Muscle of back (tissue), 3 donors: ENCODE measurements at regions not wholly inside any gene's neighbourhood (a gene's known extent, or its start where the extent isn't known, plus 50 kb on each side); places are given as distances from the start of the nearest gene placed in this dataset.
"Not testable (repeated sequence)": the region's sequence is repeated elsewhere in the genome, so short reads cannot be mapped to it uniquely, and the experiment has no call there.

ENCODE experiments used
- DNase-seq, 3 donors: peaks; one replicate each; pipeline versions ENCODE4 v3.0.0 to v3.0.0-alpha.2; 2013

DNA sequence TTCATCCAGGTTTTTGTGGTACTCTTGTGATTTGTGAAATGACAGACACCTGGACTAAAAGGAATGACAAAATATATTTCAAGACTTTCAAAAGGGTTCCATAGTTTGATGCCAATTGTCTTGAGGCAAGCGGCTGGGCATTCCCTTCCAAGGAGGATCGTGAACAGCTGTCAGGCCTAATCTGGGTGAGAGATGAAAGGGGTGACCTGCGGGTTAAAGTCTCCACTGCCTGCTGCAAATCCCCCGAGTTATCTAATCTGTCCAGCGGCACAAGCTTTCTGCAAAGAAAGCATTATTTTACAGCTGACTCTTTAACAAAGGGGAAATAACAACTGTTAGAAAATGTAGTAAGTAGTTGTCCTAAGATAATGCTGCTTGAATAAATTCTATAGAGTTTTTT lies 128.7 kb upstream of the MB21D2 start:
- DNase-seq, result peak in 1 of 3 donors; percentile 34

DNA sequence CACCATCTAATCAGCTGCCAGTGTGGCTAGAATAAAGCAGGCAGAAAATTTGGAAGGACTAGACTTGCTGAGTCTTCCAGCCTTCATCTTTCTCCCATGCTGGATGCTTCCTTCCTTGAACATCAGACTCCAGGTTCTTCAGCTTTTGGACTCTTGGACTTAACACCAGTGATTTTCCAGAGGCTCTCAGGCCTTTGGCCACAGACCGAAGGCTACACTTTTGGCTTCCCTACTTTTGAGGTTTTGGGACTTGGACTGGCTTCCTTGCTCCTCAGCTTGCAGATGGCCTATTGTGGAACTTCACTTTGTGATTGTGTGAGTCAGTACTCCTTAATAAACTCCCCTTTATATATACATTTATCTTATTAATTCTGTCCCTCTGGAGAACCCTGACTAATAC lies 129.8 kb upstream of the MB21D2 start:
- DNase-seq, result peak; percentile 43 to 78 (median 58)

DNA sequence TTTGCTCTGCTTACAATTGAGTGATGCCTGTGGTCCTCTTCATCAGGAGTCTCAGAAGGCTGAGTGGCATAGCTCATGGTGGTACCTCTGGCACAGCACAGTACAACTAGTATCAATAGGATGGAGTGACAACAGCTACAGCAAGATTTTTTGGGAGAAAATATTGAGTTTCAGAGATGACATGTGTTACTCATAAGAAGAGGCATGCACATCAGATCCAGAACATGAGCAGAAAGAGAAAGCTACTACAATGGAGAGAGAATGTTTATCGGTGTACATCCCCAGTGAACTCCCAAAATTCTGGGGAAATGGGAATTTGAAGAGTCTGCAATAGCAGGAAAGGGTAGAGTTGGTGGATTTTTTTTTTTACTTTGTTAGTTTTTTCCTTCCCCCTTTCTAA lies 130.5 kb upstream of the MB21D2 start:
- peak in 1 of 3 donors; percentile 57 for DNase-seq

DNA sequence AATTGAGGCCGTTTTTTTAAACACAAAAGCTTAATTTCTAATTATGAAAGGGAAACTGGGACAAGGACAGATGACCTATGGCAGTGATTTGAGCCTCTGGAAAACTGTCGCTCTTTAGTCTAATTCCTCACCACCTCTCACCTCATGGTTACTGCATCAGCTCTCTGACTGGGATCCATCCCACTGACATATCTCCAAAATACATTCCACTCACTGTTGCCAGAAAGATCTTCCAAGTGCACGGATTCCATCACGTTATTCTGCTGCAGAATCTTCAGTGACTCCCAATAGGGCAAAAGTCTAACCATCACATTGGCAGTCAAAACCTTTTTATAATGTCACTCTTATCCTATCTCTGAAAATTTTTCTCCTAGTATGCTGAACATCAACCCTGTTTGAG lies 132.3 kb upstream of the MB21D2 start:
- DNase-seq, result peak in 2 of 3 donors; percentile 58 to 65

DNA sequence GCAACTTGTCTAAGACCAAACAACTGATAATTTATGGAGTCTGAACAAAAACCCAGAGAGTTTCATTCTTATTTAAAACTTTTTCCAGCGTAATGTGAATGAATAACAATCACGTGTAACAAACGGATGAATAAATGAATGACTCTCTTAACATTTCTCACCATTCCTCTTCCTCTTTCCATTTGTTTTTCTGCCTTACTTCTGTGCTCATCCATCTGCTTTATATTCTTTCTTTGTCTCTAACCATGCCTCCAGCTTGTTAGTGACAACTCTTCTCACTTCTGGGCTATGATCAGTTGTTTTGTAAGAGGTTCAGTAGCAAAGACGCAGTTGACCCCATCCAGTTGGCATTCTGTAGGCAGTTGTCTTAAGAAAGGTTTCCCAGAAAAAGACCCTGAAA lies 133.7 kb upstream of the MB21D2 start:
- no peak for DNase-seq

DNA sequence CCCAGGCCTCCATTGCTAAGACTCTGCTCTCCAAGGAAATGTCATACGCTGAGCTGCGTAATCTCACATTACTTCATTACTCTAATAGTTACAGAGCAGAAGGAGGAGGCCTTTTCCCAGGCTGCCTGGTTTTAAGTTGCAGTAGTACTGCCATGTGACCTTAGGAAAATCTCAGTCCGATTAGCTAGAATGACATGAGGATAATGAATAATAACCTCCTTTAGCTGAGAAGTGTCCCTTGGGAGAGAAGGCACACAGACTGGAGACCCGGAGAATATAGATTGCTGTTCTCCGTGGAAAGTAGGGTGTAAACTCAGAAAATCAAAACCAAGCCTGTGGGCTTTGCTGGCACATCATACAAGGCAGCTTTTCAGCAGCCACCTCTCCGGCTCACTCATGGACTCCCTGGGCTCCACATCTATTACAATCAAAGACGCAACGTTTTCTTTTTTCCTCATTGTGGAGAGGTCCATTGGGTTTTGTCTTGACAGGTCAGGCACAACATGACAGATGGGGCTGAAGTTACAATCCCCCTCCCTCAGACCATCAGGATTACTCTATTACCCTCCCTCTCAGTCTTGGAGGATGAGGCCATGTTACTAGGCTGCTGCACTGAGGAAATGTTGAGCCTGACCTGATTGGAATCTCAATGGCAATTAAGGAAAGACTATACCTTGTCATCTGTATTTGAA lies 134.8 kb upstream of the MB21D2 start:
- DNase-seq, result peak in 2 of 3 donors; percentile 40 to 67

DNA sequence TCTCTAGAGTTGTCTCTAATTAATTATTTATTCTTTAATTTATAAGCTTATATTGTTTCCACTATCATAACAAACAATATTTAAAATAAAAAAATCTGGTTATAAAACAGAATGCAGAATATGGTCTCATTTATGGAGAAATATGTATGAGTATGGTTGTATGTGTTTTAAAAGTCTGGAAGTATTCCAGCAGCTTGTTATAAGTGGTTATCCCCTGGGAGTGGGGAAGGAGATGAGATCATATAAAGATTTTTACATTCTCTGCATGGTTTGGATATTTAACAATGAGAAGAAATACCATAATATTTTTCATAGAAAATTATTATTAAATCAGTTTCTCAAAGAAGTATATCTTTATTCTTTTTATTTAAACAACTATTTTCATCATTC lies 135.4 kb upstream of the MB21D2 start:
- peak in 1 of 3 donors; percentile 56 for DNase-seq

DNA sequence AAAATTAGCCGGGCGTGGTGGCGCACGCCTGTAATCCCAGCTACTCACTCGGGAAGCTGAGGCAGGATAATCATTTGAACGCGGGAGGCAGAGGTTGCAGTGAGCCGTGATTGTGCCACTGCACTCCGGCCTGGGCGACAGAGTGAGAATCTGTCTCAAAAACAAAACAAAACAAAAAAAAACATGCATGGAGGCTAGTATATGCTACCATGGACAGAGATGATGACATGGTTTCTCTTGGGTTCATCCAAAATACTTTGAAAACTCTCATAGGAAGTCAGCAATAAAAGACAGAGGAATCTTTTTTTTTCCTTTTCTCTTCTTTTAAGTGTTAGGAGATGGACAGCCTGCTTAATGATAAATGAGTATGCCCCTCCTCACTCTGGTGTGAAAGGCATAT lies 137.7 kb upstream of the MB21D2 start:
- peak in 1 of 3 donors; percentile 10 for DNase-seq

DNA sequence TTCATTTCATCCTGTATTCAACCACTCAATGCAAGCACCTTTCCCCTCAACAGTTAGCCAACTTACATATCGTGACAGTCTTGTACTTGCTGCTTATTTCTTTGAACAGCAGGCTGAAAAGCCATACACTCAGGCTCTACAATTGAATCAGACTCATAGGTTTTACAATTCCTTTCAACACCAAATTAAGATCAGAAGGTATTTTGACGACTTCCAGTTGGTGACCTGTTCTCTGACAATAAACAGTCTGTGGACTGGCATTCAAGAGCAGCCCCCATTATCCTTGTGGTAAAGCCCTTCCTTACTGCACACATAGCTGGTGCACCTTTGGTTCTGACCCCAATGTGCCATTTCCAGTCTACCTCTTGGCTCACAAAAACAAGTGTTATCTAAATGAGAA lies 140.0 kb upstream of the MB21D2 start:
- no peak for DNase-seq

DNA sequence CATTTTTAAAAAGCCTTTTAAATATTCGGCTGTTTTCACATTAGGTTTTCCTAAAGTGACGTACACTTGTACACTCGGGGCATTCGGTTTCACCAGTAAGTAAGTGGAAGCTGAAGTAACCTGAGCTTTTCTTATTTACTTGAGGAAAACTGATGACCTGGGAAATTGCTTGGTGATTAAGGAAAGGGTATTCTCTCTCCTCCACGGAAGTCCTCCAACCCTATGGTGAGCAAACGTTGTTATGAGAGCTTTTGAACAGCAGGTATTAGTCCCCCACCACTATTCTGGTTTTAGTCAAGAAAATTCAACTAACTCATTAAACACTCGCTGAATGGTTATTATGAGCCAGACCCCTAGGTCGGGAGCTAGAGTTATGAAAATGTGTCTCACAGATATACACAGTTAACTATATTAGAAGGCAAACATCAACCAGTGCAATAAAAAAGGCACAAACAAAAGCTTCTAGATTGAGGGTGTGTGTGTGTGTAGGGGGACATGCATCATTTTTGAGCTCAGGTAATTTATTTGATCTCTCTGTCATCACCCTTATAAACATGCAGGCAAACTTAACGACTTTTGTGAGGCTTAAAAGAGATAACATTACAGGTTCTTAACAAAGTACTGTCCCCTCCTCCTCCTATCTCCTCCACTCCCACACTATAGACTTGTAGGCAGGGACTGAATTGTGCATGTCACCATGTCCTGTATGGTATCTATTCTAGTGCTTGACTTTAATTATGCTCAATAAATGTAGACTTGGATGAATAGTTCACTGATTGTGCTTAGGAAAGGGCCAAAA lies 143.3 kb upstream of the MB21D2 start:
- no peak for DNase-seq

DNA sequence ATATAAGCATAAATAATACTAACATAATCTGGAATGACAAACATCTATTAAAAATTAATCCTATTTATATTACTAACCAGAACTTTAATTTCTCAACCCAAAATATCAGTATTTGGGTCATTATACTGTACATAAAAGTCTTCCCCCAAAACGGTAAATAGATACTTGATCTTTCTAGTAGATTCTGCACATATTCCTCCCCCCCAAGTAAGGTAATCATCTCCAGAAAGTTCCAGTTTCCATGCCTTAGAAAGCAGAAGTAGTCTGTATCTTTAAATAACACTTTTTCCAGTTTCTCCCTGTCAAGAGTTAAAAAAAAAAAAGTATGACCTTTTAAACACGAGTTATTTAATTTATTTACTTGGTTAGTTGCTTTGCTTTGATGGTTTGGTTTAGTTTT lies 150.7 kb upstream of the MB21D2 start:
- DNase-seq, result no peak

DNA sequence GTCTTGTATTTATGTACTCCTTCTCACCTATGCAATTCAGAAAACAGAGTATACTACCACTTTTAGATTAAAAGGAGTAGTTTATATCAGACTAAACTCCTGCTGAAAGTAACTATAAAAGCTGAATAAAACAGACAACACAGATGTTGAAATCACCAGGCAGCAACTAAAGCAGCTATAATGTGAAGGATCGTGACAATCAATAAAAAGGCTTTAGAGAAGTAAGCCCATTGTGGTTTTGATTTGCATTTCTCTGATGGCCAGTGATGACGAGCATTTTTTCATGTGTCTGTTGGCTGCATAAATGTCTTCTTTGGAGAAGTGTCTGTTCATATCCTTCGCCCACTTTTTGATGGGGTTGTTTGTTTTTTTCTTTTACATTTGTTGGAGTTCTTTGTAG lies 152.1 kb upstream of the MB21D2 start:
- not testable (repeated sequence) for DNase-seq

DNA sequence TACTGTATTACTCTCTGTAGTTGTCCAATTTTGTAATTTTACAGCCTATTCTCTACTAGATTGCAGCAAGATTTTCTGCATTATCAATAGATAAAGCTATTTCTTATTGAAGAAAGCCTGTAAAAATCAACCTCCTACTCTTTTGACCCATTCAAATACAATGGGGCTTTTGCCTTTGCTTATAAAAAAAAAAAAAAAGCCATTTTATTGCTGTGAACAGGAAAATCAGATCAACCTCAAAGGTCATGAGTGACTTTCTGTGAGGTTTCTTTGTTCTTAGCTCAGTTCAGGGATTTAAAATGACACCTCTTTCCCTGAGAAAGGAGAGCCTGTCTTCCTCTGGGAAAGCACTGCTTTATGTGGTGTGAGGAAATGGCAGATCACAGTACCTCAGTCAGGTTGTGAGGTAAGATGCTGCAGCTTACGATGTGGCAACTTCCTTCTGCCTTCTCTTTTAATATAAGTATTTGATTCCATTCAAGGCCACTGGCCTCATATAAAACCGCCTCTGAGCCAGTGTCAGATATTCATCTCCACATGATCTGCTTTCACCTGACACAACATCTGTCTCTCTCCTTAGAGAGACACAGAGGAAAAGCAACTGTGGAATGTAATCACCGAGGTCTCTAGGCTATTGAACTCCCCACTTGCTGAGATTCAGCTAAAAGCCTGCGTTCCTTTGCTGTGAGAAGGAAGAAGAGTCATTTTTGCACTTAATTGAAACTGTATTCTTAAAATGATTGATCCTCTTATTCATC lies 161.5 kb upstream of the MB21D2 start:
- DNase-seq, result no peak

DNA sequence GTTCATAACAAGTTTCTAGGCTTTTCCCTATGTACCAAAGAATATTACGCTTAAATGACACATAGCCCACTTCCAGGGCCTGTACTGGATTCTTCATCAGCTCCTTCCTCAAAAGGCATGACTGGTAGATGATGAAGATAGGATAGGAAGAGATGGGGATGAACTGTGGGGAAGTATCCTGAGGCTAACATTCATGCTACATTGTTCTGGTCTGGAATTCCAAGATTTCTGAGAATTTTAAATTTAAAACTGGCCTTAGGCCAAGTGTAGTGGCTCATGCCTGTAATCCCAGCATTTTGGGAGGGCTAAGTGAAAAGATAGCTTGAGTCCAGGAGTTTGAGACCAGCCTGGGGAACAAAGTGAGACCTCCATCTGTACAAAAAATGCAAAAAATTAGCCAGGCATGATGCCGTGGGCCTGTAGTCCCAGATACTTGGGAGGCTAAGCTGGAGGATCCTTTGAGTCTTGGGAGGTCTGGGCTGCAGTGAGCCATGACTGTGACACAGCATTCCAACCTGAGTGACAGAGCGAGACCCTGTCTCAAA lies 160.1 kb upstream of the PLAAT1 start:
- DNase-seq, result no peak

DNA sequence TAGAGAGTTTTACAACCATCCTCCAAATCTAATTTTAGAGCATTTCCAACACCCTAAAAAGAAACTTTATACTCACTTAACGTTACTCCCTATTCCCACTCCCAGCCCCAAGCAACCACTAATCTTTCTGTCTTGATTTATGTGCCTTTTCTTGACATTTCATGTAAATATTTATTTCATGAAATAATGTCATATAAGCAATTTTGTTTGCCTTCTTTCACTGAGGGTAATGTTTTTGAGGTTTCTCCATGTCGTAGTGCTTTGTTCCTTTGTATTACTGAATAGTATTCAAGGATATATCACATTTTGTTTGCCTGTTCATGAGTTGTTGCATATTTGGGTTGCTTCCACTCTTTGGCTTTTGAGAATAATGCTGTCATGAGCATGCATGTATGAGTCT lies 155.4 kb upstream of the PLAAT1 start:
- DNase-seq, result no peak

DNA sequence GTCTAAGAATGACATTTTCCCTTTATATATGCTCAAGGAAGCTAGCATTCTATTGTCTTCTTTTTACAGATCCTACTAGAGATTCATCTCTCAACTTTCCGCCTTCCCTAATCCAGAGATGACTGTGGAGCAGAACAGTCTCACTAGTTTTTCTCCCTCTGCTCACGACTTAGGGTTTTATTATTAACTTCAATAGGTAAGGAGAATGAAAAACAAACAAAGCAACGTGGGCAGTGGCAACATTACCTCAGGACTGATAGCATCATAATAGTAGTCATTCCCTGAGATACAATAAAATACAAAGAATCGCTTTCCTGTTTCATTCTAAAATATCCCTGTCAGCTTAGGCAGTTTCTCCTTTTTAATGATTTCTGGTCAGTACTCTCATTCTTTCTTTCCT lies 154.3 kb upstream of the PLAAT1 start:
- DNase-seq, result no peak

DNA sequence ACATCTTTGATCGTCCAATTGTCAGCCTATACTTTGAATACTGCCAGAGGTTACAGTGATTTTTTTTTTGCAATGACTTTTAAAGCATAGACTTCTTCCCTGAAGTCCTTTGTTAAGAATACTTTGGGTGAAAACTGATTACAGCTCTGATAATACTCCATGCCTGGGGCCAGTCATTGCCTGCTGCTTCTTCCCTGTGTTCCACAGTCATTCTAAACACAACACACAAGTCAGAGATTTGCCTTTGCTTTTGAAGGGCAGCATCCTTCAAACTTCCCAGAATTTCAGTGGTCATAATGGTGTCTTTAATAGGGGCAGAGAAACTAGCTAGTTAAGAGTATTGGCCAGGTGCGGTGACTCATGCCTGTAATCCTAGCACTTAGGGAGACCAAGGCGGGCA lies 153.7 kb upstream of the PLAAT1 start:
- no peak for DNase-seq

DNA sequence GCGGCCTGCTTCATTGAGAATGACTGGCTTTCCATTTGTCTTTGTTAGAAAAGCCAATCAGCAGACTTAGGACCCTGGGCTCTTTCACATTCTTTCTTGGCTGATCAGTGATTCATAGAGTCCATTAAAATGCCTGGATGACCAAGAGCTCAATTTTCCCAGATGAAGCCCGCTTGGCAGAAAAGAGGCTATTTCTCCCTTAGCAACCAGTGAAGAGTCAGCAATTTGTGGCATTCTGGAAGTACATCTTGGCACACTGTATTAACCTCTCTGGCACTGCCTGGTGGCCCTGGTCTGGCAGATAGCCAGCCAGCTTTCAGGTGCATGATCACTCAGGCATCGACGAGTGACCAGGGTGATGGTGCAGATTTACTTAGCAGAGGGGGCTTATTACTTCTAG lies 145.7 kb upstream of the PLAAT1 start:
- DNase-seq, result no peak

DNA sequence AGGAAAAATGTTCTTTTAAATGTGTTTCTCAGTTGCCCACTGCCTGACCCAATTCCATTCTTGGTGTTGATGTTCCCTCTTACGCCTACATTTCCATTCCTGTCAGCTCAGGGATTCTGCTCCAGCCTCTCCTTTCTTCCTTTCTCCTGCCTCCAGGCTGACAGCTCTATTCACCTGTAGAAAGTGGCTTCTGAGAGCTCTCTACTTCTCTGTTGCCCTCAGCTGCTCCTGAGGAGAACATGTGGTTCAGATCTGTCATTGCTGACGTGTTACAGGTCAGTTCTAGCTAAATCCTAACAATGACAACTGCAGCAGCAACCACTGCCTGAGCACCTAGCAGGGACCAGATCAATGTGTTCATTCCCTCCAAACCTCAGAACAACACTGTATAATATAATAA lies 144.9 kb upstream of the PLAAT1 start:
- no peak for DNase-seq

DNA sequence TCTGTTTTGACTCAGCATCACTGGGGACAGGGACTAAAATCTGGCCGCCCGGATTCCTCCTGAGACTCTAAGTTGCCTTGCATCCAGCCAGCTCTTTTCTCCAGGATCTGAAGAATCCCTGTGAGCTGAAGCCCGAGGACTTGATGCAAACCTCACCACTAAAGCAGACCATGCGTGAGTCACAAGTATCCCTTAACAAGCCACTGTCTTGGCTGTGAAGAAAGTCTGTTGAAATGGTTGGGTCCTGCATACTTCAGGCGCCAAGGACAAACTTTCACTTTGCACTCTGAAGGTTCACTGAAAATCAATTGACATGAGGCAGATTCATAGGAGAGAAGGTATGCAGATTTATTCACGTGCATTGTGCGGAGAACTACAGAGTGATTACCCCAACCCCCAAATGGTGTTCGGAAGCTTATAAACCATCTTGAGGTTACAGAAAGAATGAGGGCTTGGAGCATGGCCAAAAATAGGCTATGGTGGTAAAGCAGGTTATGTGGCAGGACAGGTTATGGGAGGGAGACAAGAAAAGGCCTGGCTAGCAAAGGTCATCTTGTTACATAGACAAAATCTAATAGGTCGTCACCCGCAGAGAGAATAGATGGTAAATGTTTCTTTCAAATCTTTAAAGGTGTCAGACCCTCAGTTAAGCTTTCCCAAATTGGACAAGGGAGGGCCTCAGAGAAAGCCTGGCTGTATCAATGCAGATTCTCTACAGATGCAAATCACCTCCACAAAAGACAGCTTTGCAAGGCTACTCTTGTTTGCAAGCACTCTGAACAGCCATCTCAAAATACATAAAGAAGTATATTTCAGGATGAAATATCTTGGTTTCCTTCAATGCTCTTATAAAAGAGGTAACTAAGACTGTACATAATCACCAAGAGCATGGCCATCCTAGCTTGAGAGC lies 126.3 kb upstream of the PLAAT1 start:
- no peak for DNase-seq

DNA sequence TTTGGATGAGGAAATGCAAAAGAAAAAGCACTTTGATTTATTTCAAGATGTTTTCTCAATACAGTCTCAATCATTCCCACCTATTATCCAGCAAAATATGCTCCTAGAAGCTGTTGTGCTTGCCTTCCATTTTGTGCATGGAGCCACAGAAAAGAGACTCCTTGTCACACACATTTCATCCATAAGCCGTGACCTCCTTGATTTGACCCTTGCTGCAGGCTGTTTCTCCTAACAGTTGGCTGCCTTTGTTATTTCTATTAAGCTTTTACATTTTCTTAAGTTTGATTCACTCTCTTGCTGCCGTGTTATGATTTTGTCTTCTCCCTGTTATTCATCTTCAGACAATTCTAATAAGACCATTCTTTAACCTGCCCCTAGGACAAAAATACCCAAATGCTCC lies 124.2 kb upstream of the PLAAT1 start:
- no peak for DNase-seq
